ENCODE measurements at regions not wholly inside any gene's neighbourhood (a gene's known extent, or its start where the extent isn't known, plus 50 kb on each side); places are given as distances from the start of the nearest gene placed in this dataset.

- DNase-seq (ENCODE audit: extremely low read depth, low read depth), result no peak
Measured at GRCh38 chr7:17153536-17153935, 144.9 kb upstream of the AHR start.

GRCh38 chr7:17155529-17155928, 142.9 kb upstream of the AHR start:
- DNase-seq (ENCODE audit: extremely low read depth, low read depth), result no peak

GRCh38 chr7:17158261-17158660, 140.2 kb upstream of the AHR start:
- no peak for DNase-seq (ENCODE audit: extremely low read depth, low read depth)

- DNase-seq (ENCODE audit: extremely low read depth, low read depth), result no peak
Measured at GRCh38 chr7:17159500-17160037, 138.9 kb upstream of the AHR start.

GRCh38 chr7:17166824-17167379, 131.6 kb upstream of the AHR start:
- DNase-seq (ENCODE audit: extremely low read depth, low read depth), result no peak

GRCh38 chr7:17168416-17168815, 130.0 kb upstream of the AHR start:
- DNase-seq (ENCODE audit: extremely low read depth, low read depth), result no peak

GRCh38 chr7:17171427-17171826, 127.0 kb upstream of the AHR start:
- no peak for DNase-seq (ENCODE audit: extremely low read depth, low read depth)

- DNase-seq (ENCODE audit: extremely low read depth, low read depth), result no peak
Measured at GRCh38 chr7:17176371-17177032, 122.0 kb upstream of the AHR start.

- DNase-seq (ENCODE audit: extremely low read depth, low read depth), result no peak
Measured at GRCh38 chr7:17178545-17178944, 119.9 kb upstream of the AHR start.

GRCh38 chr7:17181482-17181881, 117.0 kb upstream of the AHR start:
- DNase-seq (ENCODE audit: extremely low read depth, low read depth), result no peak

- no peak for DNase-seq (ENCODE audit: extremely low read depth, low read depth)
Measured at GRCh38 chr7:17183630-17184328, 114.7 kb upstream of the AHR start.

GRCh38 chr7:17184805-17185689, 113.4 kb upstream of the AHR start:
- no peak for DNase-seq (ENCODE audit: extremely low read depth, low read depth)

GRCh38 chr7:17185690-17186070, 112.8 kb upstream of the AHR start:
- no peak for DNase-seq (ENCODE audit: extremely low read depth, low read depth)

- DNase-seq (ENCODE audit: extremely low read depth, low read depth), result no peak
Measured at GRCh38 chr7:17186745-17187530, 111.5 kb upstream of the AHR start.

GRCh38 chr7:17194656-17195055, 103.8 kb upstream of the AHR start:
- no peak for DNase-seq (ENCODE audit: extremely low read depth, low read depth)

- DNase-seq (ENCODE audit: extremely low read depth, low read depth), result no peak
Measured at GRCh38 chr7:17195576-17195975, 102.9 kb upstream of the AHR start.

GRCh38 chr7:17205910-17206309, 92.5 kb upstream of the AHR start:
- DNase-seq (ENCODE audit: extremely low read depth, low read depth), result no peak

GRCh38 chr7:17206349-17206905, 92.0 kb upstream of the AHR start:
- DNase-seq (ENCODE audit: extremely low read depth, low read depth), result peak; percentile 62

- no peak for DNase-seq (ENCODE audit: extremely low read depth, low read depth)
Measured at GRCh38 chr7:17207220-17207619, 91.2 kb upstream of the AHR start.

- no peak for DNase-seq (ENCODE audit: extremely low read depth, low read depth)
Measured at GRCh38 chr7:17209101-17209500, 89.4 kb upstream of the AHR start.

Data from NCI-H460 (cell line).